GF-D8 (cell line): ENCODE measurements at regions not wholly inside any gene's neighbourhood (a gene's known extent, or its start where the extent isn't known, plus 50 kb on each side); places are given as distances from the start of the nearest gene placed in this dataset.

Source experiments
- DNase-seq: peaks from one replicate; lab custom pipeline; 2025; lab: John Stamatoyannopoulos, UW

DNA sequence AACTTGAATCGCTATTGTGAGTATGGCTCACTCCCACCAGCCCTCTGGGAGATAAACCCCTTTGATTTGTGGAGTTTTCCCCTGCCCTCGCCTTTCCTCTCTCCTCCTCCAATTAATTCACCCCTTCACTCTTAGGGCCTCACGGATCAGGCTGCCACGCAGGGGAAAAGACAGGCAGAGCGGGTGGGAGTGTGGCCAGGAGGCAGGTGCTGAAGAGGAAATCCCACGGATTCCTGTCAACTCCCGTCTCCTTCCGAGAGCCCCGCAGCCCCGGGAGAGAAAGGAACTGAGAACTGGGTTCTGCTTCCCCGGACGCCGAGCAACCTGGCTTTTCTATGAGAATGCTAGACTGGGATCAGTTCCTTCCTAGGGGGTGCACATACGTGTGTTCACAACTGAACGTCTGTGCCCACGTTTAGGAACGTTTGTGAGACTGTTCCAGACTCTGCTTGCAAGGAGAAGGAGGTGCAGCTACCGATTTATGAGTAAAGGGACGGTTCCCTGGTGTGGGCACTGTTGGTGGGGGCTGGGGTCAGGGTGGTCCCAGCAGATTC is 314.5 kb upstream of the TLE4 start:
- DNase-seq, result no peak

DNA sequence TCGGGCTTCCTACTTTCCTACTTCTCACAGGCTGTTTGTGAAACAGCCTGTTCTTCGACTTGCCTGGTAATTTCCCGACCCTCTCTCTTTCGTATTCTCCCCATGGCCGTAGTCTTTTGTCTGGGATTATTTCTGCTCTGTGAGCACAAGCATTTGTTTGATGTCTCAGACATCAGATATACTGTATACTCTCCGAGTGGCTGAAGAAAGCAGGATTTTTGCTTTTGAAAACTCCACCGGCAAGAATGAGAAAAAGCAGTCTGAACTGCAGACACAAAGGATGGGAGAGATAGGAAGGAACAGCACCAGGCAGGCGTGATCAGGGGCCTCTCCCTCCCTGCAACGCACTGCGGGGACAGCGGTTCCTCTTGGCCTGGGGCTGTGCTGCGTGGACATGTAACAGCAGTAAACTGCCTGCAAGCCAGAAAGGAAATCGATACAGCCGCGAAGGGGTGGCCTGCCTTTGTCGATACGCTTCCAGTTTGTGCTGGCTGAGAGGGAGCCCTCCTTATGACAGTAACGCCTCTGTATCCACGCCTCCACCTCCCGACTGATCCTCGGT is 313.9 kb upstream of the TLE4 start:
- no peak for DNase-seq

DNA sequence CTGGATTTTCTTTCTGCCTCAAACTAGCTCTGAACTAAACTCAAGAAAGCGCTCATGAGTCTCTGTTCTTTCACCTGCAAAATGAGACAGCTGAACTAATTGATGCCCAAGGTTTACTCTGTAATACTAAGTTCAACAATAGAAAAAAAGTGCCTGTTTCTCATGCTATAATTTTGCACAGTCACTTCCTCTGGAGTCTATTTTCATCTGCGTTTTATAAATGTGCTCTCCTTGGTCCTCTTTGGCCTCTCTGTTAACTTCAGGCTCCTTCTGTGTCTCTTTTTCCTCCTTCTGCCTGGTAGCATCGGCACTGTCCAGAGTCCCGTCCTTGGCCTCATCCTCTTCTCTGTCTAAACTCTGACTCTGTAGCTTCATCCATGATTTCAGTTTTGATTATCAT is 311.9 kb upstream of the TLE4 start:
- DNase-seq, result no peak

DNA sequence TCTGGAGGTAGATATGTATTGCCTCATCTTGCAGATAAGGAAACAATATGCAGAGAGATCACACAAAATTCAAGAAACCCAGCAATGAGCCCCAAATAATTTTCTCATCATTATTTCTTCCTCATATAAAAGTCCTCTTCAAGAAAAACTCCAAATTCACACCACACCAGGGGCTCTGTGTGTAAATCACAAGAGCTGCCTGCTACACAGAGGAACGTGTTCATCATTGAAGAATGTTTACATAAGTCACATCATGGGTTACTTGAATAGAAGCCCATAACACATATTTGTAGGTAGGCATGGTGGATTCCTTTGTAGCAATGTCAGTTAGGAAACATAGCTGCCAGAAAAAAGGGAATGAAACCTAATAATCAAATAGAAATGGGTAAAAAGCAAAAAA is 308.1 kb upstream of the TLE4 start:
- DNase-seq, result no peak

DNA sequence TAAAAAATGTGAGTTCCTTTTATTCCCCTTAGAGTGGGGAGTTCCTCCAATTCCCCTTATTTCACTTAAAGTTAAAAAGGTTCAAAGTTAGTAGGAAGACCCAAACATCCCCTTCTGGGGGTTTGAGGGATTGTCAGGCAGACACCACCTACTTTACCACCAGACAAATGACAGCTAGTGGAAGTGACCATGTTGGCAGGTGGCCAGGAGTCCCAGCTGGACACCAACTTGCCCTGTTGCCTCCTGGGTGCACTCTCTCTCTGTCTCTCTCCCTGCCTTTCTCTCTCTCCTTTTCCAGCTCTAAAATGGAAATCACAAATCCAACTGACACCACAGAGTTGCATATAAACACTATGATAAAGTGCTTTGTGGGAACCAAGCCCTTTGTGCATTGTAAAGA is 307.7 kb upstream of the TLE4 start:
- no peak for DNase-seq

DNA sequence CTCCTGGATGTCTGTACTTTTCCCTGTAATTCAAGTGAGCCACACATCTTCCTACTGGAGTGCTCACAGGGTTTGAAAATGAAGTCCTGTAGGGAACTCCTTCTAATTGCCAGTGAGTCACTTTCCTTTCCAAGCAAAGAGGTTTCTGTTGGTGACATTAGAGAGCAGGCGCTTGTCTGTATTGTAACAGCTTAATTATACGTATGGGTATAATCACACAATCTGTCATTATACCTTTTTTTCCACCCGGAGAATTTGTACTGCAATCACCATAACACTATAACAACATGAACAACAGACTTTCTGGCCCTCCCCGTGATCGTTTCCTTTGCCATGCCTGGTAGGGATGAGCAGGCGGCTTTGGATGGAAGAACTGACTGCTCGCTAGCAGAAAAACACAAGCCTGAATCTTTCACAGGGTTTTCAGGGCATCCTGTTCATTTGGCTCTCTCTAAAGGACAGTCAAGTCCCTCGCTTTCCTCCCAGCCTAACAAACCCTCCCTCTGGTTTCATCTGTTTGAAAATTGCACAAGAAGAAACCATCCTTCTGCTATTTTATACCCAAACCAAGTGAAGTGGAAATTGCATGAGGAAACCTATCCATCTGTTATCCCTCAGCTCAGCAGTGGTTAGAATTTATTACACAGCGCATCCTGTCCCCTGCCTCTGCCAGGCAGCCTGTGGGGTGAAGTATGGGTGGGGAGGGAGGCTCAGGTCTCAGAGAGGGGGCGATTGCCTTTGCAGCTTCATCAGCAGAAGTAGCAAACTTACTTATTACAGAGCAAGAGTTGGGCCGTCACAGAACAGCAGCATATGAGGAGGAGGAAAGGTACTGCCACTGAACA is 307.0 kb upstream of the TLE4 start:
- peak; percentile 83 for DNase-seq

DNA sequence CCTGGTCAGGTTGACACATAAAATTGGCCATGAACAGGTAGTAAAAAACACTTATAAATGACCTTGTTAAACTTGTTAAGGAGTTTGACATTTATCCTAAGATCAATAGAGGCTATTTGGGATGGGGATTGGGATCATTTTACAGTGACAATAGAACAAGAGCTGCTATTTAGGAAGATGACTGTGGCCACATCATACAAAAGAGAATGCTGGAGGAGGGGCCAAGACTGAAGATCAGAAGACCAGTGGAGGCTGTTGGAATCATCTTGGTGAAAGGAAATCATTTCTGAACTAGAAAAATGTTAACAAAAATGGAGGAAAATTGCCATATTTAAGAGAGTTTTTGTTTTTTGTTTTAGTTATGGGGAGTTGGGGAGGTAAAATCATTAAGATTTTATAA is 304.8 kb upstream of the TLE4 start:
- no peak for DNase-seq

DNA sequence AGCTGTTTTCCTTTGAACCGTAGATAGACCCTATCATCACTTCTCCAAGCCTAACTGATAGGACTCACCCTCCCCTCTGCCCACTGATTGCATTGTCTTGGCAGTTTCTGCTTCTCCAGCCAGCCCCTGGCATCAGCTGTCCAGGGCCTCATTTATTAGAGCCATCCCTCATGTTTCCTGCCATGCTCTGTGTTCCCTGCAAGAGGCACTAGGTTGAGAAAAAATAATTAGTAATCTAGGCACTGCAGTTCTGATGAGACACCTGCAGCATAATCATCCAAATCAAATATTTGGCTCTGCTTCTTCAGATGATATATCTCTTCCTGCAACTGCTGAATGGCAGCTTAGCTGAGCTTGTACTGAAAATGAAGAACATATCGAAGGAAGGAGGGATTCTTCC is 303.0 kb upstream of the TLE4 start:
- no peak for DNase-seq

DNA sequence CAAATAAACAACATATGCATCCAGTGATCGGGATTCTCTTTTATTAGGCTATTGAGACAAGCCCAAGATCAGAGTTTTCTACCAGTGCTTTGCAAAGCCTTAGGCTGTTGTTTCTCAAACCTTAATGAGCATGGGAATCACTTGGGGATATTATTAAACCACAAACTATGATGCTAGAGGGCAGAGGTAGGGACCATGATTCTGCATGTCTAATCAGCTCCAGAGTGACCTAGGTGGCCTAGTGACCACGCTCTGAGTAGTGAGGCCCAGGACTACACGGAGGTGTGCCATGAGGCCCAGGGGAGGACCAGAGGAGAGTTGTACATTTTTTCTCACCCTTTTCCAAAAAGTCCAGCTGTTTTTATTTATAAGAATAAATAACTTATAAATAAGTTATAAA is 298.5 kb upstream of the TLE4 start:
- no peak for DNase-seq

DNA sequence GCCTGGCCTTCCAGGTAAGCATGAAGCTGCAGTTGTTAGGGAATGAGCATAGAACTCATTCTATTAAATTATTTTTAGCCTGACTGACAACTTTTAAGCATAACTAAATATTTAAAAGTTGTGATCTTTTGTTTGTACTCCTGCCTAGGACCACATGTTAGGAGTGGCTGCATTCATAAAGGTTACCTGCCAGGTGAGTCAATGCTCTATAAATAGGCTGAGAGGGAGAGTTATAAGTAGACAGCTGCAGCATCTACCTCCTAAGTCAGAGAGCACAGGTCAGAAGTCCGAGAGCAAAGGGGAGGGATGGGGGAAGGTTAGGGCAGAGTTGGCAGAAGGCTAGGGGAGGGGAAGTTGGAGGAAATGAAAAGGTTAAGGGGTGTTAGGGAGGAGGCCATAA is 292.4 kb upstream of the TLE4 start:
- no peak for DNase-seq

DNA sequence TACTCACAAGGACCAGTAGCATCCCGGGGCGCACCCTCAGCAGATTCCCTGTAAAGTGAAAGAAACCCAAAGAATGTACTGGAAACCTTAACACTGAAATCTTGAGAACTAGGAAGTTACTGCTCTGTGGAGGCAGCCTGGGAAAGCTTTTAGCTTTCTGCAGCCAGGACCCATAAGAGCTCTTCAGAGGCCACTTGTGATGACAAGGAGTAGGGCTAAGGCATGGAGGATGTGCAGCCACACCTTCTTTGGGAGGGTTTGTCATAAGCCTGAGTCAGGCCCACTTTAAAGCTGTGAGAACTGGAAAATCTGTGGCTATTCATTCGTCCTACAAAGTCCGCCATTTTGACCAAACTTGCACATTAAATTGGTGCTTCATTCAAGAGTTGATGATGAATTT is 291.1 kb upstream of the TLE4 start:
- DNase-seq, result no peak

DNA sequence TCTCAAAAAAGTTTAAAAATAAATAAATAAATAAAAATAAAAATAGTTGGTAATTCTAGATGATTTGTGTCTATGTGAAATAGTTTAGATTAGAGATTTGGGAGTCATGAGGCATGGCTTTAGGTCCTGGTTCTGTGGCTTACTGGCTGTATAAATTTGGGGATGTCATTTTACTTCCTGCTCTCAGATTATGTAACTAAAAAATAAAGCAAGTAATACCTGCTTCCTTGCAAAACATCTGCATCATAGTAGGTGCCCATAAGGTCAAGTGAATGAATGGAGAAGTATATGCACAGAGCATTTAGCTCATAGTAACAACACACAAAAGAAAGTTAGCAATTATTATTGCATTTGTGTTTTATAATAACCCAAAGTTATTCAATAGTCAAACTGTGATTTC is 287.7 kb upstream of the TLE4 start:
- DNase-seq, result no peak

DNA sequence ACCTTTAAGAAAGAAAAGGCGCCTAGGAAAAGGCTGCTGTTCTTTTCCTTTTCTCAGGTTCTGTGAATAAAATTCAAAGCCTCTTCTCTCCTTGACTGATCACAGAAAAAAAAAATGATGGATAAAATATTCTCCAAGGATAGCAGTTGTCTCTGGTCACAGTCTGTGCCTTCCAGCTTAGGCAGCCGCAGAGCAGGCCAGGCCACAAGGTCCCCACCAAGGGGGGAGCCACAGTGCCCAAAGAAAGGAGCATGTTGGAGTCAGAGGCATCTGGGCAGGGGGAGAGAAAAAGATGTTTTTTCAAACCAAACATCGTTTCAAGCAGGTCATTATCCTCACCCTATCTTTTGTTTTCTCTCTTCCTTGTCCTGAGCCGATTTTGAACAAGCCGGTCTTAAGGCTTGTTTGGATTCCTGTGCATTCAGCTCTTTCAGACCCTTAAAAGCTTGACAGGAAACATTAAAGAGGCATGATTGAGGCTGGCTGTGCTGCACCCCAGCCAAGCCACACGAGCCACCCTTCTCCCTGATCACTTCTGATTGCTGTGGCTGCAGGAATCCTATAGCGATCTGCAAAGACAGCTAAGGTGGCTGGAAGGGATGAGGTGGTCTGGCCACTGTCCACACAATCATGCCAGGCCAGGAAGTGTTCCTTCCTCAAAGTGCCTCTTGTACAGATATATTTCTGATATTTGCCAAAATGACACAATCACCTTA is 284.6 kb upstream of the TLE4 start:
- no peak for DNase-seq

DNA sequence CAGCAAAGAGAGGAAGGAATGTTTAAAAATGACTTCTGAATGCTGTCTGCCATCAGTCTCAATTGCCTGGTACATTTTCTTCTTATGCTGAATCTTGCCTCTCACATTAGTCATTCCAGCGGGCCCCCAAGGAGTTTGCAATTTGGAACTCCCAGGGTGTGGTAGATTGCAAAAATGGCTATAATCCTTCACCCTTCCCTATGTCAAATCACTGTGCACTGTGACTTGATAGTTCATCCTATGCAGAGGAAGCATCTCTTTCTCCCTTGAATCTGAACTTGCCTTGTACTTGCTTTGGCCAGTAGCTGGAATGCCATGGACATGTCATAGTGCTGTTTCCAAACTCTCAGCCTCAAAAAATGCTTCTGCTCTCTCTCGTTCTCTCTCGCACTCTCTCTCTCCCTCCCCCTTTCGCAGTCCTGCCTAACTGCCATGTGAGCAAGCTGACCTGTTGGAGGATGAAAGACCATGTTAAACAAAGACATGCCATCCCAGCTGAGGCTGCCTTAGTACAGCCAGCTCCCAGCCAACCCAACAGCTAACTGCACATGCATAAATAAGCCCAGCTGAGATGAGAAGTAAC is 284.0 kb upstream of the TLE4 start:
- DNase-seq, result no peak

DNA sequence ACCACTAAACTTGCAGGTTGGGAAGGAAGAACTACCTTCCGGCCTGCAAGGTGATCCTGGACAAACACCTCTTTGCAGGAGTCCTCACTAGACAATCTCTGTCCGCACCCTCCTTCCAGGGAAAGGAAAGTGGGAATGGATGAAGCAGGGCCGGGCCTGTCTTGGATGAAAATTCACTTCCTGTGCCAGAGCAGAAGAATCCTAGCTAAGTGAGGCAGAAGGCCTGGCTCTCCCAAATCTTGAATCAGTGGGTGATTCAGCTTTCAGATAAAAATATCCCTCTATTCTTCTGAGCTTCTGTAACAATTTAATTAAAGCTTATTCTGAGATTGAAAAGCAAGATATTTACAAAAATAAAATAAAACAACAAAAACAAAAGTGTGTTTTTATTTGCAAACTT is 281.9 kb upstream of the TLE4 start:
- DNase-seq, result no peak

DNA sequence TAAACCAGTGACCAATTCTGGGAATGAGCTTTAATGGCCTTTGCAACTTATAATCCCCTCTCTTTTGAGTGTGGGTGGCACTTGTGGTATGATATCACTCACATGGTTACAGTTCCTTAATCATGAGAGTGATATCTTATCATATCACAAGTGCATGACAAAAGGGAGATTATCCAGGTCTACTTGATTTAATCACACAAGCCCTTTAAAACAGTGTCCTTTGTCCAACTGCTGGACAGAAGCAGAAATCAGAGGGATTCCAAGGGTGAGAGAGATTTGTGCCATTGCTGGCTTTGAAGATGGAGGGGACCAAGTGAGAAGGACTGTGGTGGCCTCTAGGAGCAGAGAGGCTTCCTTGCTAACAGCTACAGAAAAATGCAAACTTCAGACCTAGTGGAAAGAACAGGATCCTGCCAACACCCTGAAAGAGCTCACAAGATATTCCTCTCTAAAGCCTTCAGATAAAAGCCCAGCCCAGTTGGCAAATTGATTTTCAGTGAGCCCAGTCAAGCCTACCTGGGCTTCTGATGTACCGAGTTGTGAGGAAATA is 279.0 kb upstream of the TLE4 start:
- DNase-seq, result no peak

DNA sequence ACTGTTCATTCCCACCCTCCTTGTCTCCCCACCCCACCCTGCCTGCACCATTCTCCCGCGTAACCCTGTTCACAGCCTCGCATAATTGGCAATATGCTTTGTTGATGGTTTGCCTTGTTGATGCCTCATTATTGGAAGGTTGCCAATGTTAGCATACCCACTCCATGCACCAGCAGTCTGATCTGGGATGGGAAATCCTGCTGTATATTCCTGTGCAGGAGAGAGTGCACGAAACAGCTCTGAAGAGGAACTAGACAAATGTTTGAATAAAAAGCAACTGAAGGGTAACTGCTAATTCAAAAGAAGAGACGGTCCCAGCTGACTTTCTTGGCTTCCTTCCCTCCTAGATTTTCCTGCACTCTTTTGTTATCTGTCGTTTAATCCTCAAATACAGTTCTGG is 271.7 kb upstream of the TLE4 start:
- DNase-seq, result no peak

DNA sequence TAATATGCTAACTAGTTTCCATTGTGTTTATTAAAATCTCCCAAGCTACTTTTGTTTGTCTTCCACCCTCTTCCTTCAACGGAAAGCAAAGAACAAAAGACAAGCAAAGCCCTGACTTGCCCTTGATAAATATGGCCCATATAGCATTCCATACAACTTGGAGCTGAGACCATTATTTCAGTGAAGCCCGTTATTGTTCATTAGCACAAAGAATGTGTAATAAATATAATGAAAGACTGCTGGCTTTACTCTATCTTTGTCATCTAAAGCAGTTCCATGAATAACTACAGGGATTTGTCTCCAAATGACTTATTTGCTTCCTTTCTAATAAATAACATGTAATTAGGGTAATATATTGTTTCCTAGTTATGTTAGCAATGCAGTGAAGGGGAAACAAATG is 270.7 kb upstream of the TLE4 start:
- DNase-seq, result no peak

DNA sequence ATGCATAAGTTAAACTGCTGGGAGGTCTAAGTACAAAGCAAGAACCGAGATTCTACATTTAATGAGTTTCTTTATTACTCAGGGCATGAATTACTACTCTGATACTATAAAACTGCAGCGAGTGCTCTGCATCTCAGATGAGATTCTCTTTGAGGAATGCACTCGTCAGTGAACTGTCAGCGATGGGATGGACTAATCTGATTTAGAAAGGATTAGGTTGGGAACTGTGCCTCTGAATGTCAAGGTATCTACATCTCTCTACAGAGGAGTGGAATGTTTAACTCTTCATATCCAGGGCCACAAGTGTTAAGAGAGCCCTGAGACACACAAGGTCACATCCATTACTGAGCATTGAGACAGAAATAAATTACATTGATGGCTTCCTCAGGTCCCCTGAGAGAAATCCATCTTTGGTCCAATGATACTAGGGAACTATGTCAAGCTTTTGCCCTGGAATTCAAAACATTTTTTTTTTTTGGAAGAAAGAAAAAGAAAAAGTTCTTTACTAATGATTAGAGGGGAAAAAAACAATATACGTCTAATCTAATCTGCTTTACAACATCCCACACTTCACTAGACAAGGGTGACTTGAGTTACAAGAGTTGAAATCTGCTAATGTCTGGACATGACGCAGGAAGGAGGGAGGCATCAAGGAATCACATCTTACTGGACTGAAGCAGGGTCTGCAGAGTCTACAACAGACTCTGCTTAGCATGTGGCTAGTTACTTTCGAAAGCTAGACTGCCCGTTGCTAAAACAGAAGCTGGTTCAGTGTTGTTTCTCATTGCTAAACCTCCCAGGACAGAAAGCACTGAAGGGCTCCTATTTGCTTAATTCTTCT is 270.0 kb upstream of the TLE4 start:
- no peak for DNase-seq

DNA sequence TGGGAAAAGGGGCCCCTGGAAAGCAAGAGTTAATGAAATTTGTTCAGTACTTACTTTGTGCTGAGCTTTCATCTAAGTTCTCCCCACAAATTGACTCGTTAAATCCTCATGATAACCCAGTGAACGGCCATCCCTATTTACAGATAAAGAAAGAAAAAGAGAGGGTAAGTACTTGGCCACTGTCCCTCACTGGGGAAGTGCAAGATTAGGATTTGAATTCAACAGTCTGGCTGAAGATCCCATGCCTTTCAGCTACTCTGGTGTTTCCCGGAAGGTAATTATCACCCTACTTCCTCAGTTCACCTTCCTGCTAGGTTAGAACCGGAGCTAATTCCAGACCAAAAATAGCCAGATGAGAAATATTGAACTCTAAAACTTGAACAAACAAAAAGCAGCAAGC is 269.2 kb upstream of the TLE4 start:
- DNase-seq, result no peak

DNA sequence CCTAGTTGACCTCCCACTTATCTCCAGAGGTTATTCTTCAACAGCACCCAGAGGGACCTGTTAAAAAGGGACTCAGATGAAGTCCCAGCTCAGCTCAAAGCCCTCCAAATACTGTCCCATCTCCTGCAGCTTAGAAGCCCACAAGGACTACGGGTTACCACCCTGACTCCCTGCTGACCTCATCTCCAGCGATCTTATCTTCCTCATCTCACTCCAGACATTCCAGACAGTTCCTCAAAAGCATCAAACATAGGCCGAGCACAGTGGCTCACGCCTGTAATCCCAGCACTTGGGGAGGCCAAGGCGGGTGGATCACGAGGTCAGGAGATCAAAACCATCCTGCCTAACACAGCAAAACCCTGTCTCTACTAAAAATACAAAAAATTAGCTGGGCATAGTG is 263.8 kb upstream of the TLE4 start:
- DNase-seq, result no peak
